H1 (cell line): ENCODE measurements at regions not wholly inside any gene's neighbourhood (a gene's known extent, or its start where the extent isn't known, plus 50 kb on each side); places are given as distances from the start of the nearest gene placed in this dataset.

Experiments used
- CTCF ChIA-PET: fragments of 300-600 bp; sonication (Branson Sonifier 250); formaldehyde crosslinking; loops from one replicate; lab custom pipeline; 2021; ENCODE audit not compliant: partially characterized antibody; lab: Charles Lee
- POLR2A ChIA-PET: fragments of 300-600 bp; sonication (Branson Sonifier 250); formaldehyde crosslinking; loops from one replicate; lab custom pipeline; 2021; ENCODE audit warnings: inconsistent platforms; ENCODE audit not compliant: partially characterized antibody; lab: Charles Lee
- DNase-seq, 2 experiments: peaks; one replicate each; pipeline versions ENCODE4 v3.0.0 to v3.0.0-alpha.2; 2010 to 2022; ENCODE audit warnings: low spot score in 2 of 2, low read depth in 1 of 2, mixed read lengths in 1 of 2
- FAIRE-seq: peaks from 2 replicates; lab custom pipeline; 2011; peaks lifted over from hg19 to GRCh38; lab: Jason Lieb, UNC
- H2AFZ ChIP-seq: 2 replicates; pipeline ENCODE4 v1.8.1; 2012; ENCODE audit warnings: low read length, inconsistent platforms
- H2AK5ac ChIP-seq: 2 replicates; pipeline ENCODE4 v1.6.1; 2013; ENCODE audit warnings: low read depth, low read length
- H2BK120ac ChIP-seq: replicated peaks from 2 replicates; pipeline ENCODE3; 2013; ENCODE audit warnings: low read depth, low read length, inconsistent platforms
- H2BK12ac ChIP-seq: 2 replicates; pipeline ENCODE4 v1.6.1; 2013; ENCODE audit warnings: low read depth, low read length
- H2BK15ac ChIP-seq: 2 replicates; pipeline ENCODE4 v1.6.1; 2013; ENCODE audit warnings: low read length
- H2BK20ac ChIP-seq: 2 replicates; pipeline ENCODE4 v1.6.1; 2013; ENCODE audit warnings: low read length
- H2BK5ac ChIP-seq: 2 replicates; pipeline ENCODE4 v1.6.1; 2013; ENCODE audit warnings: low read depth, low read length
- H3K14ac ChIP-seq: 2 replicates; pipeline ENCODE4 v1.6.1; 2013; ENCODE audit warnings: inconsistent platforms; ENCODE audit not compliant: insufficient read length
- H3K18ac ChIP-seq: 2 replicates; pipeline ENCODE4 v1.6.1; 2013; ENCODE audit warnings: low read length; ENCODE audit errors: extremely low read depth
- H3K23ac ChIP-seq: 2 replicates; pipeline ENCODE4 v1.6.1; 2013; ENCODE audit warnings: inconsistent platforms; ENCODE audit not compliant: insufficient read length
- H3K23me2 ChIP-seq: 2 replicates; pipeline ENCODE4 v1.6.1; 2013; ENCODE audit warnings: low read depth, low read length
- H3K27ac ChIP-seq: 2 replicates; pipeline ENCODE4 v1.6.1; 2011; ENCODE audit warnings: low read depth, low read length, inconsistent platforms
- H3K27me3 ChIP-seq, 4 experiments: replicated peaks in 1 of 4; 1 replicate in 1 of 4; 2 replicates in 3 of 4; pipeline versions ENCODE4 v1.6.1 to v1.8.1; 2011 to 2013; ENCODE audit warnings: low read length in 3 of 4, mild to moderate bottlenecking in 3 of 4, inconsistent platforms in 2 of 4, mixed read lengths in 2 of 4, moderate library complexity in 1 of 4; ENCODE audit not compliant: control insufficient read depth in 3 of 4, insufficient read depth in 3 of 4; ENCODE audit errors: extremely low read depth in 1 of 4
- H3K36me3 ChIP-seq, 4 experiments: 2 replicates each; pipeline versions ENCODE4 v1.6.1 to v1.8.1; 2011 to 2013; ENCODE audit warnings: mild to moderate bottlenecking in 4 of 4, low read length in 3 of 4, moderate library complexity in 2 of 4, control low read depth in 1 of 4, inconsistent platforms in 1 of 4; ENCODE audit not compliant: insufficient read depth in 4 of 4, control insufficient read depth in 2 of 4
- H3K4ac ChIP-seq: replicated peaks from 2 replicates; pipeline ENCODE3; 2013; ENCODE audit warnings: low read length, low read depth, mixed read lengths, inconsistent platforms; ENCODE audit not compliant: insufficient read length
- H3K4me1 ChIP-seq, 4 experiments: replicated peaks in 1 of 4; 1 replicate in 1 of 4; 2 replicates in 3 of 4; pipeline versions ENCODE4 v1.6.1 to v1.8.1; 2011 to 2013; ENCODE audit warnings: low read length in 3 of 4, inconsistent platforms in 2 of 4, mixed read lengths in 1 of 4; ENCODE audit not compliant: insufficient read depth in 4 of 4, control insufficient read depth in 3 of 4
- H3K4me2 ChIP-seq, 2 experiments: 2 replicates each; pipeline versions ENCODE4 v1.6.1 to v1.8.1; 2011 to 2013; ENCODE audit warnings: low read depth in 2 of 2, low read length in 2 of 2, control low read depth in 1 of 2, inconsistent platforms in 1 of 2, mild to moderate bottlenecking in 1 of 2; ENCODE audit not compliant: insufficient read depth in 1 of 2
- H3K4me3 ChIP-seq, 4 experiments: fragments of 200-600, 300-600 bp in 1 of 4; sonication (generic), shearing (Covaris generic), sonication (Bioruptor Twin) in 1 of 4; 2 replicates each; pipeline versions ENCODE4 v1.5.1 to v1.8.1; 2011 to 2016; ENCODE audit warnings: low read length in 4 of 4, low read depth in 3 of 4, control low read depth in 2 of 4, inconsistent platforms in 2 of 4, mild to moderate bottlenecking in 2 of 4, mixed read lengths in 1 of 4, moderate library complexity in 1 of 4; ENCODE audit not compliant: insufficient read depth in 2 of 4; ENCODE audit errors: extremely low read depth in 1 of 4
- H3K56ac ChIP-seq: replicated peaks from 2 replicates; pipeline ENCODE3; 2013; ENCODE audit warnings: low read depth, mild to moderate bottlenecking, mixed read lengths, low read length, inconsistent platforms; ENCODE audit not compliant: insufficient read length
- H3K79me1 ChIP-seq: 2 replicates; pipeline ENCODE4 v1.6.1; 2013; ENCODE audit warnings: low read depth, low read length, control low read depth
- H3K79me2 ChIP-seq, 2 experiments: 2 replicates each; pipeline versions ENCODE4 v1.6.1 to v1.8.1; 2012 to 2013; ENCODE audit warnings: low read length in 2 of 2, mild to moderate bottlenecking in 2 of 2, inconsistent platforms in 1 of 2; ENCODE audit not compliant: insufficient read depth in 2 of 2, control insufficient read depth in 1 of 2
- H3K9ac ChIP-seq, 4 experiments: replicated peaks in 1 of 4; 1 replicate in 1 of 4; 2 replicates in 3 of 4; pipeline versions ENCODE4 v1.6.1 to v1.8.1; 2011 to 2013; ENCODE audit warnings: low read depth in 3 of 4, low read length in 3 of 4, control low read depth in 2 of 4, mild to moderate bottlenecking in 2 of 4, moderate library complexity in 2 of 4, inconsistent platforms in 1 of 4; ENCODE audit errors: extremely low read depth in 1 of 4
- H3K9me3 ChIP-seq, 2 experiments: 2 replicates each; pipeline versions ENCODE4 v1.6.1 to v1.8.1; 2012 to 2013; ENCODE audit warnings: mild to moderate bottlenecking in 2 of 2, moderate library complexity in 2 of 2, control low read depth in 1 of 2, inconsistent platforms in 1 of 2, low read depth in 1 of 2, low read length in 1 of 2, mixed read lengths in 1 of 2; ENCODE audit not compliant: insufficient read depth in 2 of 2
- H4K20me1 ChIP-seq, 2 experiments: replicated peaks in 1 of 2; 2 replicates each; pipeline versions ENCODE3 to v1.8.1; 2011 to 2013; ENCODE audit warnings: inconsistent platforms in 2 of 2, low read length in 2 of 2, mild to moderate bottlenecking in 1 of 2; ENCODE audit not compliant: insufficient read depth in 2 of 2, control insufficient read depth in 1 of 2
- H4K5ac ChIP-seq: 2 replicates; pipeline ENCODE4 v1.6.1; 2013; ENCODE audit warnings: low read length, low read depth, mixed read lengths, inconsistent platforms; ENCODE audit not compliant: insufficient read length
- H4K8ac ChIP-seq: 2 replicates; pipeline ENCODE4 v1.8.0; 2013; ENCODE audit warnings: mild to moderate bottlenecking, moderate library complexity, low read length, inconsistent platforms; ENCODE audit not compliant: insufficient read depth; ENCODE audit errors: extremely low read depth
- H4K91ac ChIP-seq: replicated peaks from 2 replicates; pipeline ENCODE3; 2013; ENCODE audit warnings: low read length, mixed read lengths, inconsistent platforms; ENCODE audit not compliant: insufficient read length
- RXRA ChIP-seq: IDR thresholded peaks from 2 replicates; pipeline ENCODE4 v1.6.1; 2011; ENCODE audit warnings: low read depth, mild to moderate bottlenecking, low read length, moderate library complexity; ENCODE audit not compliant: insufficient read depth
- YY1 ChIP-seq: IDR thresholded peaks from 2 replicates; pipeline ENCODE4 v1.6.1; 2011; ENCODE audit warnings: low read depth, mild to moderate bottlenecking, low read length
- WGBS, 2 experiments: shearing (Covaris generic) in 1 of 2; methylation state at CpG; one replicate each; pipeline versions ENCODE4 v1.1.6 to v1.1.7; 2013 to 2015; ENCODE audit warnings: low lambda C conversion rate in 2 of 2, mixed read lengths in 2 of 2, inconsistent platforms in 1 of 2, low coverage in 1 of 2, missing lambda C conversion rate in 1 of 2; ENCODE audit not compliant: insufficient replicate concordance in 2 of 2, insufficient coverage in 1 of 2, insufficient read length in 1 of 2; ENCODE audit errors: extremely low coverage in 1 of 2, missing lambda C conversion rate in 1 of 2; 5-methylcytosine and 5-hydroxymethylcytosine counted together

GRCh38 chr21:32073593-32073992 lies 200.8 kb downstream of the HUNK start:
- Histone ChIP-seq H2BK120ac (no peak overlapping the region), H2BK5ac (no peak overlapping the region), H3K23me2 (no peaks in the 10 kb centered on the region), H2BK12ac (no peak overlapping the region), H3K9me3 (no peaks in the 10 kb centered on the region), H3K4me3 (no peak overlapping the region), H3K27me3 (no peaks in the 10 kb centered on the region), H4K5ac (no peak overlapping the region), H4K91ac (no peak overlapping the region), H3K9ac (no peak overlapping the region), H2BK15ac (no peak overlapping the region), H3K14ac (no peak overlapping the region), H3K4me1 (no peaks in the 10 kb centered on the region; a peak in 1 of 7 replicates), H3K23ac (no peak overlapping the region), H4K20me1 (no peaks in the 10 kb centered on the region), H3K4me2 (no peak overlapping the region), H3K79me1 (no peaks in the 10 kb centered on the region), H3K36me3 (no peaks in the 10 kb centered on the region), H2BK20ac (no peak overlapping the region), H3K56ac (no peak overlapping the region), H2AFZ (no peak overlapping the region), H3K79me2 (no peaks in the 10 kb centered on the region), H2AK5ac (no peak overlapping the region), H3K4ac (no peak overlapping the region), H4K8ac (no peak overlapping the region), H3K18ac (no peak overlapping the region), H3K27ac (no peak overlapping the region)
- TF ChIP-seq YY1 (0 out of 2 replicates have a peak, but pooled peaks have one; percentile 29), RXRA (no peak)
- CTCF ChIA-PET: interaction anchor here (1.1 kb wide), 1 partner anchor 12 kb away, joined by 3 read pairs; no protein-coding TSS in a partner anchor
- FAIRE-seq (no peak), DNase-seq (no peak)
- WGBS, 2 experiments: 72% methylated on average over 5 of the region's 6 CpGs; no CpG with 5 or more reads in 1 of the 2 experiments
- POLR2A ChIA-PET: no interaction called here
